ENCODE measurements at regions not wholly inside any gene's neighbourhood (a gene's known extent, or its start where the extent isn't known, plus 50 kb on each side); places are given as distances from the start of the nearest gene placed in this dataset.

- no TSS peak for BruUV-seq (replicated peaks)
- no peaks in the 10 kb centered on the region for H3K79me2 ChIP-seq (ENCODE audit: control insufficient read depth, insufficient read depth, low read length)
- H3K9me3 ChIP-seq (replicated peaks; ENCODE audit: control insufficient read depth, insufficient read depth, low read length): no peaks in the 10 kb centered on the region
- intact Hi-C loops (cut with micrococcal nuclease; ENCODE audit: unreplicated experiment) (loop anchor here (10.0 kb wide), 1 partner anchor 121 kb away; no protein-coding TSS in a partner anchor), in situ Hi-C loops (cut with MboI) (no loop called here)
- H3K9ac ChIP-seq (ENCODE audit: control insufficient read depth, insufficient read depth, low read length): no peak overlapping the region
- POLR2A ChIA-PET: no interaction called here
- H2AFZ ChIP-seq (ENCODE audit: control insufficient read depth, low read depth, low read length): no peak overlapping the region
- no peaks in the 10 kb centered on the region for H3K36me3 ChIP-seq (ENCODE audit: control insufficient read depth in 2 of 2, insufficient read depth in 2 of 2, low read length in 1 of 2)
- SMC1A ChIA-PET (ENCODE audit: uncharacterized antibody, unreplicated experiment): interaction anchor here (1.2 to 1.9 kb wide), 2 partner anchors 8 kb away, joined by 3 to 5 read pairs; no protein-coding TSS in a partner anchor
- FAIRE-seq: no peak
- RAD21 ChIA-PET (ENCODE audit: unreplicated experiment): no interaction called here
- H4K20me1 ChIP-seq (ENCODE audit: control insufficient read depth, insufficient read depth): no peaks in the 10 kb centered on the region
- no peak overlapping the region for H3K4me2 ChIP-seq (ENCODE audit: control insufficient read depth, insufficient read depth)
- DNase-seq (ENCODE audit: low read depth, low spot score): no peak
- no peaks in the 10 kb centered on the region for H3K27me3 ChIP-seq (replicated peaks in 1 of 2; ENCODE audit: control insufficient read depth in 2 of 2, insufficient read depth in 2 of 2, low read length in 1 of 2)
- TF ChIP-seq IRF5 (IDR thresholded peaks at IDR 0.05; ENCODE audit: borderline replicate concordance): no peak
- TF ChIP-seq EED (IDR thresholded peaks at IDR 0.05; ENCODE audit: low read depth): no peak
- no peak for TF ChIP-seq ZNF274 (IDR thresholded peaks at IDR 0.05; ENCODE audit: insufficient read depth, insufficient read length)
- TF ChIP-seq E2F4 (IDR thresholded peaks at IDR 0.05; ENCODE audit: low read depth, low read length): no peak
- no peak overlapping the region for H3K4me3 ChIP-seq
- no peak for ATAC-seq
- no peaks in the 10 kb centered on the region for H3K4me1 ChIP-seq (ENCODE audit: control insufficient read depth, insufficient read depth, low read length)
- H3K27ac ChIP-seq (ENCODE audit: control insufficient read depth, insufficient read depth): no peak overlapping the region
- CTCF ChIA-PET: interaction anchor here (1.1 kb wide), 1 partner anchor 9 kb away, joined by 3 read pairs; no protein-coding TSS in a partner anchor
- 13% methylated on average over 2 of the region's 2 CpGs for WGBS (ENCODE audit: insufficient coverage, insufficient replicate concordance, low lambda C conversion rate, missing lambda C conversion rate)
Measured at GRCh38 chr18:22625406-22625805, 207.7 kb upstream of the CTAGE1 start.

- no peaks in the 10 kb centered on the region for H4K20me1 ChIP-seq (ENCODE audit: control insufficient read depth, insufficient read depth)
- DNase-seq (ENCODE audit: low read depth, low spot score) (no peak), FAIRE-seq (no peak), ATAC-seq (no peak)
- H3K79me2 ChIP-seq (ENCODE audit: control insufficient read depth, insufficient read depth, low read length): no peaks in the 10 kb centered on the region
- TF ChIP-seq SUPT20H (IDR thresholded peaks at IDR 0.05; ENCODE audit: borderline replicate concordance, control insufficient read depth, low read depth, low read length) (no peak), ZZZ3 (IDR thresholded peaks at IDR 0.05; ENCODE audit: control insufficient read depth, insufficient read length, low read depth) (no peak)
- 30% methylated on average over 3 of the region's 3 CpGs for WGBS (ENCODE audit: insufficient coverage, insufficient replicate concordance, low lambda C conversion rate, missing lambda C conversion rate)
- ChIA-PET POLR2A (no interaction called here), RAD21 (ENCODE audit: unreplicated experiment) (no interaction called here), CTCF (interaction anchor here (0.7 kb wide), 1 partner anchor 19 kb away, joined by 3 read pairs; no protein-coding TSS in a partner anchor), SMC1A (ENCODE audit: uncharacterized antibody, unreplicated experiment) (interaction anchor here (0.9 to 1.9 kb wide), 2 partner anchors 10 to 82 kb away, joined by 3 to 5 read pairs; no protein-coding TSS in a partner anchor)
- no TSS peak for BruUV-seq (replicated peaks)
- no peaks in the 10 kb centered on the region for H3K4me1 ChIP-seq (ENCODE audit: control insufficient read depth, insufficient read depth, low read length)
- no peaks in the 10 kb centered on the region for H3K27me3 ChIP-seq (replicated peaks in 1 of 2; ENCODE audit: control insufficient read depth in 2 of 2, insufficient read depth in 2 of 2, low read length in 1 of 2)
- H3K4me3 ChIP-seq: no peak overlapping the region
- H2AFZ ChIP-seq (ENCODE audit: control insufficient read depth, low read depth, low read length): no peak overlapping the region
- in situ Hi-C loops (cut with MboI): no loop called here
- intact Hi-C loops (cut with micrococcal nuclease; ENCODE audit: unreplicated experiment): loop anchor here (10.0 kb wide), 1 partner anchor 122 kb away; no protein-coding TSS in a partner anchor
- H3K36me3 ChIP-seq (ENCODE audit: control insufficient read depth in 2 of 2, insufficient read depth in 2 of 2, low read length in 1 of 2): no peaks in the 10 kb centered on the region
- H3K4me2 ChIP-seq (ENCODE audit: control insufficient read depth, insufficient read depth): no peak overlapping the region
- no peak overlapping the region for H3K27ac ChIP-seq (ENCODE audit: control insufficient read depth, insufficient read depth)
- H3K9me3 ChIP-seq (replicated peaks; ENCODE audit: control insufficient read depth, insufficient read depth, low read length): no peaks in the 10 kb centered on the region
- no peak overlapping the region for H3K9ac ChIP-seq (ENCODE audit: control insufficient read depth, insufficient read depth, low read length)
Measured at GRCh38 chr18:22626771-22627170, 209.1 kb upstream of the CTAGE1 start.

Data from GM12878 (cell line).